ENCODE measurements at regions not wholly inside any gene's neighbourhood (a gene's known extent, or its start where the extent isn't known, plus 50 kb on each side); places are given as distances from the start of the nearest gene placed in this dataset.

DNA sequence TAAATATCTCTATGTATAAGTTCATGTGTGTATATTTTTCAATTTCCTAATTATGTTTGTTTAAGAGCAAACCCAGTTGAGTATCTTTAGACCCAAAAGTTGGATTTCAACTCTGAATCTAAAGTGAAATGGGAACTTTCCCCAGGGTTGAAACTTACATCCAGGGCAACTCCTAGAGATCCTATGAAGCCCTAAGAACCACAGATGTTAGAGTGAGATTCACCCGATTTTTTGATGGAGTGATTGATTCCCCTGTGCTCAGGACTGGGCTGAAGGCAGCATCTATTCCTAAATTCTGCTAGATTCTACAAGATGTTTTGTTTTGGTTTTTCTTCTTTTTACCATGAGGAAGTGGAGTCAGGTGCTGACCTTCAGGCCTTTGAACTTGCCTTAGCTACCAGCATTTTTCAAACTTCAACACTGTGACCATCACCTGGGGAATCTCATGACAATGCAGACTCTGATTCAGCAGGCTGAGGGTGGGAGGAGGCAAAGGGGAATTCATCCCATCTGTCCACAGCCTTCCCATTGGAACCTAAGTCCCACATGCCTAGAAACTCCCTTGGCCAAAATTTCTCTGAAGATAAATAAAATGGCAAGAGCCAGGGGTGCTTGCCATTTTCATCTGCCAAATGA is 145.5 kb downstream of the ETS2 start:
- Histone ChIP-seq H3K36me3 (no peaks in the 10 kb centered on the region), H3K4me1 (no peaks in the 10 kb centered on the region), H3K27me3 (no peaks in the 10 kb centered on the region), H3K9me3 (no peaks in the 10 kb centered on the region), H3K4me3 (ENCODE audit: low read depth, low read length) (no peak overlapping the region)
- no peak for DNase-seq
- TF ChIP-seq, protein P1, sequence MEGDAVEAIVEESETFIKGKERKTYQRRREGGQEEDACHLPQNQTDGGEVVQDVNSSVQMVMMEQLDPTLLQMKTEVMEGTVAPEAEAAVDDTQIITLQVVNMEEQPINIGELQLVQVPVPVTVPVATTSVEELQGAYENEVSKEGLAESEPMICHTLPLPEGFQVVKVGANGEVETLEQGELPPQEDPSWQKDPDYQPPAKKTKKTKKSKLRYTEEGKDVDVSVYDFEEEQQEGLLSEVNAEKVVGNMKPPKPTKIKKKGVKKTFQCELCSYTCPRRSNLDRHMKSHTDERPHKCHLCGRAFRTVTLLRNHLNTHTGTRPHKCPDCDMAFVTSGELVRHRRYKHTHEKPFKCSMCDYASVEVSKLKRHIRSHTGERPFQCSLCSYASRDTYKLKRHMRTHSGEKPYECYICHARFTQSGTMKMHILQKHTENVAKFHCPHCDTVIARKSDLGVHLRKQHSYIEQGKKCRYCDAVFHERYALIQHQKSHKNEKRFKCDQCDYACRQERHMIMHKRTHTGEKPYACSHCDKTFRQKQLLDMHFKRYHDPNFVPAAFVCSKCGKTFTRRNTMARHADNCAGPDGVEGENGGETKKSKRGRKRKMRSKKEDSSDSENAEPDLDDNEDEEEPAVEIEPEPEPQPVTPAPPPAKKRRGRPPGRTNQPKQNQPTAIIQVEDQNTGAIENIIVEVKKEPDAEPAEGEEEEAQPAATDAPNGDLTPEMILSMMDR (IDR thresholded peaks at IDR 0.05; ENCODE audit: low read depth, low read length), result no peak

- Histone ChIP-seq H3K4me1 (no peaks in the 10 kb centered on the region), H3K4me3 (ENCODE audit: low read depth, low read length) (no peak overlapping the region), H3K27me3 (no peaks in the 10 kb centered on the region), H3K36me3 (no peaks in the 10 kb centered on the region), H3K9me3 (no peaks in the 10 kb centered on the region)
- TF ChIP-seq, protein P1 (IDR thresholded peaks at IDR 0.05; ENCODE audit: low read depth, low read length), result no peak
- no peak for DNase-seq
Observed at GRCh38 chr21:38950435-38951094, 144.8 kb downstream of the ETS2 start.

DNA sequence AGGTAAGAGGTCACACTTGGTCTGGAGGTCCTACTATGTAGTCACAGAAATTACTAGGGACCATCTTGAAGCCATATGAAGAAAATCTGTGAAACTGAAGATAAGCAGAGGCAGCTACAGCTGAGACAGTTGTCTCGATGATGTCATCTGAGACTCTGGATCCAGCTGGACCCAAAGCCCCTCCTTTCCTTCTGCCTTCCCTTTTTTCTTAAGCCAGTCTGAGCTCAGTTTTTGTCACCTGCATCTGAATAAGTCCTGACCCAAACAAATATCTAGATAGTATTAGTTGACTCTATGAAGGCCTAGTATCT is 143.3 kb downstream of the ETS2 start:
- TF ChIP-seq, protein P1 (IDR thresholded peaks at IDR 0.05; ENCODE audit: low read depth, low read length), result no peak
- Histone ChIP-seq H3K4me3 (ENCODE audit: low read depth, low read length) (no peak overlapping the region), H3K4me1 (no peaks in the 10 kb centered on the region), H3K27me3 (no peaks in the 10 kb centered on the region), H3K9me3 (no peaks in the 10 kb centered on the region), H3K36me3 (no peaks in the 10 kb centered on the region)
- DNase-seq, result no peak

GRCh38 chr21:38948377-38949069 is 142.8 kb downstream of the ETS2 start:
- Histone ChIP-seq H3K4me3 (ENCODE audit: low read depth, low read length) (no peak overlapping the region), H3K27me3 (no peaks in the 10 kb centered on the region), H3K4me1 (no peaks in the 10 kb centered on the region), H3K9me3 (no peaks in the 10 kb centered on the region), H3K36me3 (no peaks in the 10 kb centered on the region)
- TF ChIP-seq, protein P1 (IDR thresholded peaks at IDR 0.05; ENCODE audit: low read depth, low read length), result no peak
- DNase-seq, result no peak

DNA sequence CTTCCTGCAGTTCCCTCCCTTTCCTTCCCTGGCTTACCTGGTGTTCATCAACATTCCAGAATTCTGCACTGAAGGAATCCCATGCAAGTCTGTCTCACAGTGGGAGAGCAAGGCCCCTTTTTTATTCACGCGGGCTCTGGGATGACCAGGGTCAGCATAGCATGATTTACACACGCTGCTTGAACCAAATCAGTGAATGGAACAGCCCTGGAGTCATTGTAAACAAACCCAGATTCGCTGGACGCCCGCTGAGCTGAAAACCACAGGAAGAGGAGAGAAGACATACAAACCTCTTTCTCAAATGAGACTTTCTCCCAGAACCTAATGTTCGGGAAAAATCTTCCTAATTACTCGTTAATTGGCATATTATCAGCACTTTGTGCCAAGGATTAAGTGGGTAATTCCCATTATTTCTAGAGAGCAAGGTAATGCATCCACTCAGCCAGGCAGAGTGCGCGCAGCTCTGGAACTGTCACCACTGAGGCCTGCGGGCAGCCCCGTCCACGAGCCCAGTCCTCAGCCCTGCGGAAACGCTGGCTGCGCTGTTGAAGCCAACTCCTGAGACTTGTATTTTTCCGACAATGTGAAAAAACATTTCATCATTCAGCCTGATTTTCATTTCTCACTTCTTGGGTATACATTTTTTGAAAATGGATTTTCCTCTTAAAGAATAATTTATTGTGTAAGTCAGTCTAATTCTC is 140.0 kb downstream of the ETS2 start:
- Histone ChIP-seq H3K36me3 (no peaks in the 10 kb centered on the region), H3K9me3 (no peaks in the 10 kb centered on the region), H3K27me3 (no peaks in the 10 kb centered on the region), H3K4me1 (no peaks in the 10 kb centered on the region), H3K4me3 (ENCODE audit: low read depth, low read length) (no peak overlapping the region)
- TF ChIP-seq, protein P1 (IDR thresholded peaks at IDR 0.05; ENCODE audit: low read depth, low read length), result no peak
- DNase-seq, result no peak

Measured in BE2C (cell line).